Activated CD4-positive, alpha-beta T cell treated with anti-CD3 and anti-CD28 coated beads, Interleukin-2, amount 50 U/mL, for 16 hours (primary cell): ENCODE measurements at regions not wholly inside any gene's neighbourhood (a gene's known extent, or its start where the extent isn't known, plus 50 kb on each side); places are given as distances from the start of the nearest gene placed in this dataset.
"Not testable (repeated sequence)": the region's sequence is repeated elsewhere in the genome, so short reads cannot be mapped to it uniquely, and the experiment has no call there.

Experiments used
- DNase-seq: peaks from one replicate; pipeline ENCODE4 v3.0.0-alpha.2; 2020

- DNase-seq: peak; percentile 3
Measured at GRCh38 chr12:95358111-95359083, 115.6 kb upstream of the METAP2 start.

- no peak for DNase-seq
Measured at GRCh38 chr12:95365912-95366311, 108.0 kb upstream of the METAP2 start.

GRCh38 chr12:95368931-95369330 is 105.0 kb upstream of the METAP2 start:
- no peak for DNase-seq

- no peak for DNase-seq
Measured at GRCh38 chr12:95371571-95371970, 102.4 kb upstream of the METAP2 start.

- not testable (repeated sequence) for DNase-seq
Measured at GRCh38 chr12:95379481-95379880, 94.5 kb upstream of the METAP2 start.

GRCh38 chr12:95380334-95380733 is 93.6 kb upstream of the METAP2 start:
- DNase-seq: not testable (repeated sequence)

GRCh38 chr12:95380997-95381786 is 92.8 kb upstream of the METAP2 start:
- DNase-seq: no peak

GRCh38 chr12:95383920-95384319 is 90.0 kb upstream of the METAP2 start:
- not testable (repeated sequence) for DNase-seq

- no peak for DNase-seq
Measured at GRCh38 chr12:95384785-95385184, 89.2 kb upstream of the METAP2 start.

- DNase-seq: no peak
Measured at GRCh38 chr12:95385246-95386035, 88.5 kb upstream of the METAP2 start.

- DNase-seq: no peak
Measured at GRCh38 chr12:95386051-95386450, 87.9 kb upstream of the METAP2 start.

- DNase-seq: not testable (repeated sequence)
Measured at GRCh38 chr12:95388260-95388659, 85.7 kb upstream of the METAP2 start.

- DNase-seq: no peak
Measured at GRCh38 chr12:95390192-95390591, 83.8 kb upstream of the METAP2 start.

GRCh38 chr12:95390932-95391331 is 83.0 kb upstream of the METAP2 start:
- no peak for DNase-seq

GRCh38 chr12:95393191-95393790 is 80.7 kb upstream of the METAP2 start:
- DNase-seq: no peak

- no peak for DNase-seq
Measured at GRCh38 chr12:95395696-95396095, 78.3 kb upstream of the METAP2 start.

- peak; percentile 56 for DNase-seq
Measured at GRCh38 chr12:95396849-95397468, 77.0 kb upstream of the METAP2 start.

- DNase-seq: no peak
Measured at GRCh38 chr12:95397571-95397970, 76.4 kb upstream of the METAP2 start.

- DNase-seq: no peak
Measured at GRCh38 chr12:95402096-95402495, 71.9 kb upstream of the METAP2 start.

GRCh38 chr12:95408201-95408600 is 65.8 kb upstream of the METAP2 start:
- no peak for DNase-seq

GRCh38 chr12:95411057-95411456 is 62.9 kb upstream of the METAP2 start:
- DNase-seq: no peak

- no peak for DNase-seq
Measured at GRCh38 chr12:95411466-95411865, 62.5 kb upstream of the METAP2 start.
